HG02642 (cell line): ENCODE measurements at regions not wholly inside any gene's neighbourhood (a gene's known extent, or its start where the extent isn't known, plus 50 kb on each side); places are given as distances from the start of the nearest gene placed in this dataset.
"Not testable (repeated sequence)": the region's sequence is repeated elsewhere in the genome, so short reads cannot be mapped to it uniquely, and the experiment has no call there.

Experiments used
- ATAC-seq: cut with Tn5 transposase; IDR thresholded peaks from one replicate; pipeline ENCODE4 v1.9.1; 2021; ENCODE audit warnings: mild to moderate bottlenecking; ENCODE audit not compliant: unreplicated experiment, poor library complexity

- ATAC-seq, result no peak
These were observed 99.8 kb downstream of the PJA1 start for GRCh38 chrX:69065451-69065850.

GRCh38 chrX:69063486-69063885, 101.8 kb downstream of the PJA1 start:
- no peak for ATAC-seq

GRCh38 chrX:69062493-69062892, 102.8 kb downstream of the PJA1 start:
- no peak for ATAC-seq

GRCh38 chrX:69060631-69061408, 104.4 kb downstream of the PJA1 start:
- ATAC-seq, result no peak

- no peak for ATAC-seq
These were observed 110.1 kb downstream of the PJA1 start for GRCh38 chrX:69055193-69055592.

- ATAC-seq, result not testable (repeated sequence)
These were observed 110.8 kb downstream of the PJA1 start for GRCh38 chrX:69054497-69054896.

- no peak for ATAC-seq
These were observed 113.4 kb downstream of the PJA1 start for GRCh38 chrX:69051901-69052300.

- ATAC-seq, result no peak
These were observed 115.0 kb downstream of the PJA1 start for GRCh38 chrX:69050051-69050765.

- ATAC-seq, result no peak
These were observed 118.2 kb downstream of the PJA1 start for GRCh38 chrX:69046996-69047490.

GRCh38 chrX:69045616-69046345, 119.5 kb downstream of the PJA1 start:
- ATAC-seq, result no peak

- ATAC-seq, result no peak
These were observed 126.4 kb downstream of the PJA1 start for GRCh38 chrX:69038816-69039215.

GRCh38 chrX:69038188-69038587, 127.1 kb downstream of the PJA1 start:
- no peak for ATAC-seq

GRCh38 chrX:69037786-69038185, 127.5 kb downstream of the PJA1 start:
- ATAC-seq, result no peak

GRCh38 chrX:69036674-69037573, 128.3 kb downstream of the PJA1 start:
- no peak for ATAC-seq

GRCh38 chrX:69034451-69034850, 130.8 kb downstream of the PJA1 start:
- no peak for ATAC-seq

GRCh38 chrX:69033936-69034335, 131.3 kb downstream of the PJA1 start:
- no peak for ATAC-seq

- ATAC-seq, result no peak
These were observed 132.7 kb downstream of the PJA1 start for GRCh38 chrX:69032601-69033000.

GRCh38 chrX:69031971-69032391, 133.3 kb downstream of the PJA1 start:
- no peak for ATAC-seq

GRCh38 chrX:69031181-69031580, 134.1 kb downstream of the PJA1 start:
- no peak for ATAC-seq

- ATAC-seq, result no peak
These were observed 135.5 kb downstream of the PJA1 start for GRCh38 chrX:69029771-69030170.
